ENCODE measurements at regions not wholly inside any gene's neighbourhood (a gene's known extent, or its start where the extent isn't known, plus 50 kb on each side); places are given as distances from the start of the nearest gene placed in this dataset.

GRCh38 chr9:28868228-28868990, 1295.1 kb upstream of the C9orf72 start:
- DNase-seq (ENCODE audit: low read depth in 4 of 4, low spot score in 3 of 4), result no peak

DNA sequence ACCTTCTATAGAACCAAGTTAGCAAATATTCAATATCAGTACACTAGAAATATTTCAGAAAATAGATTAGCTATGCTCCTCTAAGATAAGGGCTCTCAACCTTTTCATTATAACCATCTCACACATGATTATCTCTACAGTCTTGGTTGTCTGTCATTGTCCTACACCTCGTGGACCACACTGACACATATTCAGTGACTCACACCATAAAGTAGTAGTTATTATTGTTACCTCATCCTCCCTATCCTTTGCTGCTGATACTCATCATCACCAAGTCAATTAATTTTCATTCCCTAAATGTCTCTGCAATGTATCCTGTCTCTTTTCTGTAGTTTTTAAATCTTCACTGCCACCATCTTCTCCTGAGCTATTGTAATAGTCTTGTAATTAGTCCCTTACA, 1309.2 kb upstream of the C9orf72 start:
- DNase-seq (ENCODE audit: low read depth in 4 of 4, low spot score in 3 of 4), result no peak

GRCh38 chr9:28883234-28883633, 1310.0 kb upstream of the C9orf72 start:
- DNase-seq (ENCODE audit: low read depth in 4 of 4, low spot score in 3 of 4), result no peak

- no peak for DNase-seq (ENCODE audit: low read depth in 4 of 4, low spot score in 3 of 4)
Observed at GRCh38 chr9:28887188-28887884, 1314.1 kb upstream of the C9orf72 start.

- no peak for DNase-seq (ENCODE audit: low read depth in 4 of 4, low spot score in 3 of 4)
Observed at GRCh38 chr9:28888806-28889205, 1315.5 kb upstream of the C9orf72 start.

- DNase-seq (ENCODE audit: low read depth in 4 of 4, low spot score in 3 of 4), result no peak
Observed at GRCh38 chr9:28892538-28892937, 1319.3 kb upstream of the C9orf72 start.

DNA sequence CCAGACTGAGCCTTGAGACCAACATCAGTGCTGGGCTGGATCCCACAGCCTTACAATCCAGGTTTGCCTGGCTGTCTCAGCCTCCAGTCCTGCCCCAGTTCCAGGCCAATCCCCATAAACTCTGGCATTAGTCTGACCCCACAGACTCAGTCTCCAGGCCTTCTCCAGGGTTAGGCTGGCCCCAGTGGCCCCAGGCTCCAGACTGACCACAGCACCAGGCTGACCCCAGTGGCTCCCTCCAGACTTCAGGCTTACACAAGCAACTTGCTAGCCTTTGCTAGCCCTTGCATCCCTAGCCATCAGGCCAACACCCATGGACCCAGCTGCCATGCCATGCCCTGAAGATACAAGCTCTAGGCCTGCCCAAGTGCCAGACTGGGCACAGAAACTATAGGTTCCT, 1326.0 kb upstream of the C9orf72 start:
- no peak for DNase-seq (ENCODE audit: low read depth in 4 of 4, low spot score in 3 of 4)

DNA sequence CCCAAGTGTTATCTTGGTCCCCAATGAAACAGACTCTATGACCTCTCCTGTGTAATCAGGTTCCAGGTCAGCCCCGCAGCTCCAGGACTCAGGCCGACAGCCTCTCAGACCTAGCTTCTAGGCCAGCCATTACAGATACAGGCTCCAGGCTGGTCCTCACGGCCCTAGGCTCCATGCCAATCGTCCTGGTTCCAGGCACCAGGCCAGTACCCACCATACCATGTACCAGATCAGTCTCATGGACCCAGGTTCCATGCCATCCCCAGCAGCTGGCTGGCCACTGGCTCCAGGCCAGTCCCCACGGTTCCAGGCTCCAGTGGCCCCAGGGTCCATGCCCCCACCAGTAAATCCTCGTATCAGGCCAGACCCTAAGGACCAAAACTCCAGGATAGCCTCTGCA, 1326.6 kb upstream of the C9orf72 start:
- DNase-seq (ENCODE audit: low read depth in 4 of 4, low spot score in 3 of 4), result no peak

DNA sequence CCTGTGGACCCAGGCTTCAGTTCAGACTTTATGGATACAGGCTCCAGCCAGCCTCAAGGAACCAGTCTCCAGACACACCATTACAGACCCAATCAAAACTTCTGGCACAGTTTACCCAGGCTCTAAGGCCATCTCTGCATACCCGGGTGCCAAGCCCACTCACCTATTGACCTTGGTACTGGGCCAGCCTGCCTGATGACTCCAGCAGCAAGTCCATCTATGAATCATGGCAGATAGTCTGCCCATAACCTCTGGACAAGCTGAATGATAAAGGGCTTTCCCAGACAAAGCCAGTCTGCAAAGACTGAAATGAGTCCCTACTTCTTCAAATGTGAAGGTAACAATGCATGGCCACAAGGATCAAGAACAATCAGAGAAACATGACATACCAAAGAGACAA, 1327.1 kb upstream of the C9orf72 start:
- no peak for DNase-seq (ENCODE audit: low read depth in 4 of 4, low spot score in 3 of 4)

- no peak for DNase-seq (ENCODE audit: low read depth in 4 of 4, low spot score in 3 of 4)
Observed at GRCh38 chr9:28909526-28909925, 1336.2 kb upstream of the C9orf72 start.

DNA sequence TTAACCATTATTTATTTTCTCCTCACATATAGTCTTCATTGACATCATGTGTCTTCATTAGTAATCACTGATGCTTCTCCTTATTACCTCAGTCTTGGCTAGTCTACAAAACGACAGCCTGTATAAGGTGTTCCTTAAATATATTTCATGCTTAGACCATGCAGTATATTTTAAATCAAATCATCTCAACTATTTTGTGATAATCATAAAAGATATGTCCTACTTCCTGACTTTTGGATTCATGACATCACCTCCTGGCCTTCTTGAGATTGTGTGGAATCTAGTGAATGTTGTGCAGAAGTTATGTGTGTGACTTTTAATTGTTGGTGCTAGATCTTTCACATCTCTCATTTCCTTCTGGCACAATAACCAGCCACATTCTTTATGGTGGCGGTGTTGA, 1339.3 kb upstream of the C9orf72 start:
- DNase-seq (ENCODE audit: low read depth in 4 of 4, low spot score in 3 of 4), result no peak

DNA sequence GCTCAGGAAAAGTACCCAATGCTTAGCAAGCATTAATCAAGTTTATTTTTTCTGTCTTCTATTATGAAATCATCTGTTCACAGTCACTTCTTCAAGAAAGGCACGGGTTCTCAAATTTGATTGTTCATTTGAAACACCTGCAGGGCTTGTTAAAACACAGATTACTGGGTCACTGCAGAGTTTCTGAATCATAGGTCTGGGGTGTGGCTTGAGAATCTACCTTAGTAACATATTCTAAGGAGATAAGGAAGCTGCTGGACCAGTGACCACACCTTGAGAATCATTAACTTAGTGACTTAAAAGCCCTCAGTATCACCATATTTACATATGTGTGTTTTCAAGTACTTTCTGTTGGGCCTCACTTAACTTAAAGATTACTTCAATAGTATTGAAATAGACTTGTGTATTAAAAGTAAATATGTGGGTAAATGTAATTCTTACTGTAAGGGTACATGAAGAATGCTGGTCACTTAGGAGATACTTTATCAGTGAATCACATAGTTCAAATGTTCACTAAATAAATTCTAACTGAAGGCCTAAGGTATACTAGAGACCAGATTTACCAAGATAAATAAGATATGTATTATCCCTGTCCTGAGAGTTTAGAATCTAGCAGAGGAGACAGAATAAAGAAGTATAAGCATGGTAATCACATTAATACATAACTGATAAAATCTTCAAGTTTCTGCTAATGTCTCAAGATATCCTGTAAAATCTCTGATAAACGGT, 1342.1 kb upstream of the C9orf72 start:
- DNase-seq (ENCODE audit: low read depth in 4 of 4, low spot score in 3 of 4), result no peak

- no peak for DNase-seq (ENCODE audit: low read depth in 4 of 4, low spot score in 3 of 4)
Observed at GRCh38 chr9:28916348-28916747, 1343.1 kb upstream of the C9orf72 start.

DNA sequence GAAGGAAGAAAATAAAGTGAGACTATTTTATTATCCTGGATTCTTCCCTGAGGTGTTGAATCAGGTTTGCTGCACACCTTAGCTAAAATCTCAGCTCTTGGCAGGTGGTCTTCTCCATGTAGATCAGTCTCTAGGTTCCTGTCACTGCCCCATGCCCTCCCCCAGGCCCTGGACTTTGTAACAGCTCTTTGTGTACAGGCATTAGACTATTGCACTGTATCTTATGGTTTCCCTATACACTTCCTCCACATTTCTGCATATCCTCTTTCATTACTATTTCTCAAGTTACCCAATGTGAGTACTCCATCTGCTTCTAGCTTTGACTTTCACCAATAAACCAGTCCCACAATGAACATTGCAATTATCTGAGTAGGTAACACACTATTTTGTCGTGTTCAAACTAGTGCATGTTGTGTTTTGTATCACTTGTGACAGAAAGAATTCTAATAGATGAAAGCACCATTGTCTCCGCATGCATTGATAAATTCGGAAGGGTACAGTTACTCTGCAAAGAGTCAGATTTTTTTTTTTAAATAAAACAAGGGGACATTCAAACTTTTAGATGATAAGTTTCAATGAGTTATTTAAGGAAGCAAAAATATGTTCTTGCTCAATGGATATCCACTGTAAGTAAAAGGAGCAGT, 1348.7 kb upstream of the C9orf72 start:
- no peak for DNase-seq (ENCODE audit: low read depth in 4 of 4, low spot score in 3 of 4)

- DNase-seq (ENCODE audit: low read depth in 4 of 4, low spot score in 3 of 4), result no peak
Observed at GRCh38 chr9:28922891-28923290, 1349.6 kb upstream of the C9orf72 start.

GRCh38 chr9:28923351-28923750, 1350.1 kb upstream of the C9orf72 start:
- DNase-seq (ENCODE audit: low read depth in 4 of 4, low spot score in 3 of 4), result no peak

DNA sequence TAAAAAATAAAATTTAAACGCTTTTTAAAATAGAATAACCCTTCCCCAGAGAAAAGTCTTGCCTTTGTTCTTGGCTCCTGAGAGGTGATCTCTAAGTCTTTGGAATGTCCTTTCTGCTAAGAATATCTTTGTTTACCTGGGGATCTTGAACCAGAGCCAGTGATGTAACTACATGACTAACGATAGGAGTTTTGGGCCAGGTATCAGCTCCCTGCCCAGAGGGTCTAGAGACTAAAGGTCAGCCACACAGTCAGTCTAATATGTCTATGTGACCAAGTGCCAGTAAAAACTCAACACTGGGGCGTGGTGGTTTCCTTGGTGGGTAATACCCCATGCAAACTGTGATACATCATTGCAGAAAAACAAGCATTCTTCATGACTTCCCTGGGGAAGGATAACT, 1351.9 kb upstream of the C9orf72 start:
- DNase-seq (ENCODE audit: low read depth in 4 of 4, low spot score in 3 of 4), result no peak

DNA sequence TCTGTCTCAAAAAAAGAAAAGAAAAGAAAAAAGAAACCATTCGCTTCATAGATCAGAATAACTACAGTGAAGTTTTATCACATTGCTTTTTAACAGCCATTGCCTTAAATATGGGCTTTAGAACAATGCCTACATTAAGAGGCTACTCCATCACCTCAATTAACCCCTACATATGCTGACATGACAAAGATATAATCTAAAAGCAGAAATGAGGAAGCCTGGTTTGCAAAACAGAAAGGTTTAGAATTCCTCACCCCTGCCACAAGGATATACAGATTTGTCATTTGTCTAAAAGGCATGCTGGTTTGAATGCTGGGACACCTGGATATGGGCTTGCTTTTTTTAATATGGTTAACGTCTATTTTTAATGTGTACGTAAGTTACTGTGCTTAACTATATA, 1353.0 kb upstream of the C9orf72 start:
- DNase-seq (ENCODE audit: low read depth in 4 of 4, low spot score in 3 of 4), result no peak

GRCh38 chr9:28927691-28928090, 1354.4 kb upstream of the C9orf72 start:
- no peak for DNase-seq (ENCODE audit: low read depth in 4 of 4, low spot score in 3 of 4)

GRCh38 chr9:28929433-28929832, 1356.2 kb upstream of the C9orf72 start:
- DNase-seq (ENCODE audit: low read depth in 4 of 4, low spot score in 3 of 4), result no peak

DNA sequence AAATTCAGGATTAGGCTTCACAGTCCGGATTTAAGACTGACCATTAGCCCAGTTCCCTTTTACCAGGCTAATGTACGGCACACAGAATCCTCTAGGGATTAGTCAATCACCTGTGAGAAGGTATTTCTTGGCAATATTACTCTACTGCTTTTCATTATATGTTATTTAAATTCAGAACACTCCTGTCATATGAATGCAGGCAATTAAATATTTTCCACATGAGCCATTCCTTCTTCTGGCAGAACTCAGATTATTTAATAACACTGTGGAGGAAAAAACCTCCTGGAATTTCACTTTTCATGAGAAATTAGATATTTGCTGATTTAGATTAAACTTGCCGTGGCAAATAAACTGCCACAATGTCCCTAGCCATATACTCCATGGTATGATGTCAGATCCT, 1357.5 kb upstream of the C9orf72 start:
- DNase-seq (ENCODE audit: low read depth in 4 of 4, low spot score in 3 of 4), result no peak

Measured in left renal pelvis (tissue), 4 donors.